GM21515 (cell line): ENCODE measurements at regions not wholly inside any gene's neighbourhood (a gene's known extent, or its start where the extent isn't known, plus 50 kb on each side); places are given as distances from the start of the nearest gene placed in this dataset.

Experiments used
- ATAC-seq: cut with Tn5 transposase; IDR thresholded peaks from one replicate; pipeline ENCODE4 v1.9.1; 2021; ENCODE audit not compliant: unreplicated experiment

DNA sequence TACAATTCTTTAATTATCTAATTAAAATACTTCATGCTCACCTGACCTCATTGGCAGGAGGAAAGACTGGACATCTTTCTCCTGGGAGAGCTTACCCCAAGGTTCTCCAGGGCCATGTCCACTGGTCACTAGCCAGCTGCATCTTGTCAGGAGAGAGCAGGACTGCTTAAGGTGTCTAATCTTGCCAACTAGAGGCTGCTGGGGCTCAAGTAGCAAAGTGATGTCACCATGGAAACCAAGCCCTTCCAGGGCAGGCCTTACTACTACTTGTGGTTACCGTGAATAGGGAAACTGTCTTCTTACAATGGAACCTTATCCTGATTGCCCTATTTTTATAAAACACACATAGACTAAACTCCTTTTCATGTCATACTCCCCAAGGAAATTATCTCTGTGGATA is 376.4 kb downstream of the SNAPC1 start:
- ATAC-seq, result no peak

DNA sequence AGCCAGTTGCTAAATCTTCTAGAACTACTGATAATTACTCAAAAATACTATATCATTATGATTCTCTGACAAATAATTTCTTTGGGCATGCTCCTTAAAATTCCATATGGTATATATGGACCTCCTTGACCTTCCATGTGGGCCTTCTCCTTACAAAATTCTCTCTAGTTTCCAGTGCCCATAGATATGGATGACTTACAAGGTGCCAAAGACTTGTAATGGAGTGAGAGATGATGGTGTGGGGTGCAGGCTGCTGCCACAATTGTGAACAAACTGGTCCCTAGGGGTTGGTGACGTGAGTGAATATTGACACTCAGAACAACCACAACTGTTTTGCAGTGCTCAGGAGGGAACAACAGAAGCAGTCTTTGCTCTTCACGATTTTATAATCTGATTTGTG is 378.9 kb downstream of the SNAPC1 start:
- no peak for ATAC-seq

DNA sequence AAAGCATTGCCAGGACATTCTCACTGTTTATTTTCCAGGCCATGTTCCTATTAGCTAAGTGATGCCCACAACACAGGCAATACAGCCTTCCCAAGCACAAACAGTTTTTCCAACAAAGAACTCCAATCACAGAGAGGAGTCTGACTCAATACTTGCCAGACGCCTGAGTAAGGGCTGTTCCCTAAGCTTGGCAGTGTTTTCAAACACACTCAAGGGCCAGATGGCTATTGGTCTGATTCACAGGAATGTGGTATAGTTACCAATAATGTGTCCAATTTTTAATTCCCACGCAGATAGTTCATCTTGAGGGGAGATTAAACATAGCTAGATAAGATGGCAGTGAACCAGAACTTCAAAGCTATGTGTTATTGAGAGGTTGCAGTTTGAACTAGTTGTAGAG is 381.0 kb downstream of the SNAPC1 start:
- ATAC-seq, result no peak

GRCh38 chr14:62144863-62145262 is 382.6 kb downstream of the SNAPC1 start:
- no peak for ATAC-seq

GRCh38 chr14:62146030-62146429 is 383.8 kb downstream of the SNAPC1 start:
- no peak for ATAC-seq

DNA sequence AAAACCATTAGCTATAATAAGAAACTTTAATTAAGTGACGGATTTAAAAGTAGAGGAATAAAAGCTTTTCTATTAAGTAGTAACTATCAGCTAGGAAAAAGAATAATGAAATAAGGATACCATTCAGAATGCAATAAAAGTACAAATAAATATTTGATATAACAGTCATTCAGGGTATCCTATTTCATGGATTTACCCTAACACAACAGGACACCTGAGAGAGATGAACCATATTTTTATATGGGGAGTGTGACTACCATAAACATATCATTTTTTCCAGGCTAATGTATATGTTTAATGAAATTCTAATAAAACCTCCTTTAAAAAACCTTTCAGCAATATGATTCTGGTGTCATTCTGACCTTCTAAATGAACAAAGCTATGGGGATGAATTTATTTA is 393.8 kb downstream of the SNAPC1 start:
- ATAC-seq, result no peak

DNA sequence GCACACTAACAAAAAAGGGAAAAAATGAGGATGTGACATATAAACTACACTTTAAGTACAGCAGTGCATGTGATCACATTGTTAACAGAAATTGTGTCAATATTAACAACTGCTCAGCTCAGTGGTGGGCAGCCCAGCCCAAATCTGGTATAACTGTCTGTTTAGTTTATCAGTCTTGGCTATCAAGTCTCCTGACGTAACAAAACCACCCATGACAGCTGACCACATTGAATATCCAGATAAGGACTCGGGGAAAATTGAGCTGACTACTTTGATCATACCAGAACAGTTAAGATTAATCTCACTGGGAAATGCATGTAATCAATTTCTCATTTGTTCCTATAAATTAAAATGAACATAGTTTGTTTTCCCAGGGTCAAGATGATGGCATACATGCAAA is 396.6 kb downstream of the SNAPC1 start:
- ATAC-seq, result no peak

DNA sequence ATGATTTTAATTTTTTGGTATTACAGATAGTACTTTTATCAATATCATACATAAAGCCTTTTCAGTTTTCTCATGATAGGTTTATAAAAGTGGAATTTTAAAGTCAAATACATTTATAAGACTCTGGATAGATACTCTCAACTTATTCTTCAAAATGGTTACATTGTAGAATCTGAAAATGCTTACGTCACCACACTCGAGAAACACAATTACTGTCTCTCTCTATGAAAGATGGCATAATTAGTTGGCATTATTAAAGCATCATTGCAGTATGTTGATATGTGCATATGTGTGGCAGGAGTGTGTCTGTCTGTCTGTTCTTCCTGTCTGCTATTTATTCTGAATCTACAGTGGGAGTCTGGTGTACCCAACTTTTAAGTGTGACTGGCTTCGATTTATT is 397.1 kb downstream of the SNAPC1 start:
- no peak for ATAC-seq

- peak; percentile 55 for ATAC-seq
Measured at GRCh38 chr14:62162998-62163589, 400.9 kb downstream of the SNAPC1 start.

- no peak for ATAC-seq
Measured at GRCh38 chr14:62168564-62169155, 406.4 kb downstream of the SNAPC1 start.

DNA sequence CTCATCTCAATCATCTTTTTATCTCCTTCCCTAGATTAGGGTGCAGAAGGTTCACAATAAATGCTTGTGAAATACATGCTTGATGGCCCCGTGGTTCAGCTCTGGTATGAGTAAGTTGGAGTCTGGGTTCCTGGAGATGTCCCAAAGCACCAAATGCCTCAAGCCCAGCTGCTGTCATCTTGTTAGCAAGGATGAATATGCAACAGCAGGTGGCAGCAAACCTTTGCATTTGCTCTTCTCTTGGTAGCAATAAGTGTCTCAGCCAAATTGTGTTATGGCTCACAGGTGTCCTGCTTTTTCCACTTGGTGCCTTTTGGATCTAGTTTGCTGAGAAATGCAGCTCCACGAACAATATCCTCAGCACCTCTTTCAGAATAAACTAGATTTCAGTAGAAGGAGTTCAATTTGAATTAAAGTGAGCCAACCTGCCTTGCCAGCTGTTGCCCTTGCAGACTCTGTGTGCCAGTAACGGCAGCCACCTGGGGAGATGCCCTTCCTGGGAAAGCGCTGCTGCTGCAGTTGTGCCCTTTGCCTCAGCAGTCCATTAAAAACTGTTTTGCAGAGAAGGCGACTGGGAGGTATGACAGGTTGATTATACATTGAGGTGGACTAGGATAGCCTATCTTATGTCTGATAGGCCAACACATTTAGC is 417.3 kb downstream of the SNAPC1 start:
- ATAC-seq, result peak; percentile 79

GRCh38 chr14:62181591-62181990 is 419.4 kb downstream of the SNAPC1 start:
- ATAC-seq, result no peak

- no peak for ATAC-seq
Measured at GRCh38 chr14:62185078-62185477, 422.9 kb downstream of the SNAPC1 start.

DNA sequence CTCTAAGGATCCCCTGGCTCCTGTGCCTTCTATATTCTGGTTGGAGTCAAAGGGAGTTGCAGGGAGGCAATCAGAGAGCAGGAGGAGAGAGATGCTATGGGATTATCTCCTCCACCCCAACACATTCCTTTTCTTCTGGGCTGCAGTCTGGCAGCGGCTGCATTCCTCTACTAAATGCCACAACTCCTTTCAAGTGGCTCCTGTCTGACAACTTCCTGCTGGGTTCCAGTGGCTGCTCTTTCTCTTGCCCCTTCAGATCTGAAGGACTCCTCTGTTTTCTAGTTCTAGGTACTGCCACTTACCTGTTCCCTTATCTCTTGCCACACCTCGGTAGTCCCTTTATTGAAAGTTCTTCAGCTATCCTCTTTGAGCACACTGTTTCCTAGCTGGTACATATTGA is 425.0 kb downstream of the SNAPC1 start:
- no peak for ATAC-seq

DNA sequence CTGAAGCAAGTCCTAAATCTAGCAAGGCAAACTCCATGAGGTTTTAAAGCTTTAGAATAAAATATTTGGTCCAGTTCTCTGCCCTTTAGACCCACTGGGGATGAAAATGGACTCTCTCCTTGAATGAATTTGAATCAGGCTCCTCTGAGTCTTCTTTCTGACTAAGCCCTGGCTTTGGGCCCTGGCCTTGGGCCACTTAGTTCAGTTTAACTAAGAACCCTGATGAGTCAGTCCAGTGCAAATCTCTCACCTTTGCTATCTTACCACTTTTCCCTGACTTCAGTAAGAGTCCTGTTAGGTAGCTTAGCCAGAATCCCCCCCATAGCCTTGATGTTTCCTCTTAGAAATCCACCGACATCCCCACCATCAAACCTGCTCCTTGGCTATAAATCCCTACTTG is 427.5 kb downstream of the SNAPC1 start:
- no peak for ATAC-seq

- ATAC-seq, result no peak
Measured at GRCh38 chr14:62206456-62206855, 444.2 kb downstream of the SNAPC1 start.

- no peak for ATAC-seq
Measured at GRCh38 chr14:62209287-62209899, 447.2 kb downstream of the SNAPC1 start.

GRCh38 chr14:62213516-62213915 is 451.3 kb downstream of the SNAPC1 start:
- ATAC-seq, result no peak

DNA sequence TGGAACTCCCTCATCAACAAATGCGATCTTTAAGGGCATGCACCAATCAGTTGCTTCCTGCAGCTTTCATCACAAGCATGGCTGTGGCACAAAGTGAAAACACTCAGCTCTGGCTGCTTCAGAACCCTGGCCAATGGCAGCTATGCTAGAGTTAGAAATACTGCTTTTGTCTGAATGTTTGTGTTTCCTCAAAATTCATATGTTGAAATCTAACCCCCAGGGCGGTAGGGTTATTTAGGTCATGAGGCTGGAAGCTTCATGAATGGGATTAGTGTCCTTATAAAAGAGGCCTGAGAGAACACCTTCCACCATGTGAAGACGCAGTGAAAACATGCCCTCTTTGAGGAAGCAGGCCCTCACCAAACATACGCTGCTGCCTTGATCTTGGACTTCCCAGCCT is 453.9 kb downstream of the SNAPC1 start:
- ATAC-seq, result no peak

- ATAC-seq, result no peak
Measured at GRCh38 chr14:62234849-62235248, 472.6 kb downstream of the SNAPC1 start.

GRCh38 chr14:62244221-62244620 is 482.0 kb downstream of the SNAPC1 start:
- no peak for ATAC-seq

DNA sequence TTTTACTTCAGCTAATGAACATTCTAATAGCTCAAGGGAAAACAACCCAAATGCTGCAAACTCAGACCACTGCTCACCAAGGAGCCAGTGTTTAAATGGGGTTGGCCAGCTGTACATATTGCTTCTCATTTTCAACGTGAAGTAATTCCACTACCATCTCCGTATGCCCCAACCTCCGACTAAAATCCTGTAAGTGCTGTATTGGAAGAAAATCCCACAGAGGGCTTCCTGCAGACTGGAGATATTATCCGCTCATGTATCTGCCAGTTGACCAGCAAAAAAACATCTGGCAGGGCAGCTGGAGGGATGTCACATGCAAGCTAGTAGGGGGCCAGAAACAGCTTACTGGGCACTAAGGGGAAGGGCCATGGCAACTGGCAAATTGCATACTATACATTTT is 485.0 kb downstream of the SNAPC1 start:
- ATAC-seq, result no peak
